Type B pancreatic cell (in vitro differentiated cells): ENCODE measurements at regions not wholly inside any gene's neighbourhood (a gene's known extent, or its start where the extent isn't known, plus 50 kb on each side); places are given as distances from the start of the nearest gene placed in this dataset.

Source experiments
- DNase-seq: peaks from one replicate; pipeline ENCODE4 v3.0.0; 2021; ENCODE audit warnings: mixed read lengths; ENCODE audit not compliant: unreplicated experiment; ENCODE audit errors: extremely low spot score
- H3K27ac Mint-ChIP-seq: 2 replicates; pipeline ENCODE4 v1.8.0; 2021; ENCODE audit warnings: mild to moderate bottlenecking, mixed read lengths
- H3K27me3 Mint-ChIP-seq: 2 replicates; pipeline ENCODE4 v1.8.0; 2021; ENCODE audit warnings: mixed read lengths
- H3K36me3 Mint-ChIP-seq: 2 replicates; pipeline ENCODE4 v1.8.0; 2021; ENCODE audit warnings: mixed read lengths
- H3K4me1 Mint-ChIP-seq: one replicate; pipeline ENCODE4 v1.8.0; 2021; ENCODE audit warnings: mixed read lengths; ENCODE audit not compliant: unreplicated experiment
- H3K4me3 Mint-ChIP-seq: 2 replicates; pipeline ENCODE4 v1.8.0; 2021; ENCODE audit warnings: mild to moderate bottlenecking, mixed read lengths
- H3K9me3 Mint-ChIP-seq: 2 replicates; pipeline ENCODE4 v1.8.0; 2021; ENCODE audit warnings: mixed read lengths
- CTCF ChIP-seq: fragments of 200-600 bp; sonication (generic); conservative IDR thresholded peaks from 2 replicates; pipeline ENCODE4 v1.5.0; 2021; ENCODE audit warnings: antibody characterized with exemption, mild to moderate bottlenecking

GRCh38 chr10:61173450-61173849 is 229.5 kb upstream of the RHOBTB1 start:
- Mint-ChIP-seq H3K27me3 (peaks cover 23% of the 10 kb centered on the region), H3K9me3 (no peaks in the 10 kb centered on the region), H3K4me3 (no peak overlapping the region), H3K4me1 (peaks cover 14% of the 10 kb centered on the region), H3K36me3 (no peaks in the 10 kb centered on the region), H3K27ac (no peak overlapping the region)
- DNase-seq, result no peak
- no peak for TF ChIP-seq CTCF

GRCh38 chr10:61172182-61172926 is 228.4 kb upstream of the RHOBTB1 start:
- Mint-ChIP-seq H3K27ac (no peak overlapping the region), H3K4me3 (no peak overlapping the region), H3K36me3 (no peaks in the 10 kb centered on the region), H3K27me3 (peaks cover 16% of the 10 kb centered on the region), H3K4me1 (peaks cover 14% of the 10 kb centered on the region), H3K9me3 (no peaks in the 10 kb centered on the region)
- no peak for TF ChIP-seq CTCF
- DNase-seq, result no peak

- H3K4me3 Mint-ChIP-seq, result no peak overlapping the region
- peaks cover 12% of the 10 kb centered on the region for H3K27me3 Mint-ChIP-seq
- DNase-seq, result no peak
- TF ChIP-seq CTCF, result no peak
- no peaks in the 10 kb centered on the region for H3K36me3 Mint-ChIP-seq
- no peaks in the 10 kb centered on the region for H3K9me3 Mint-ChIP-seq
- H3K27ac Mint-ChIP-seq, result no peak overlapping the region
- peaks cover 10% of the 10 kb centered on the region for H3K4me1 Mint-ChIP-seq
These were observed 226.6 kb upstream of the RHOBTB1 start for GRCh38 chr10:61170594-61170993.

- Mint-ChIP-seq H3K27me3 (peaks cover 12% of the 10 kb centered on the region), H3K9me3 (no peaks in the 10 kb centered on the region), H3K27ac (no peak overlapping the region), H3K4me1 (no peaks in the 10 kb centered on the region), H3K4me3 (no peak overlapping the region), H3K36me3 (no peaks in the 10 kb centered on the region)
- TF ChIP-seq CTCF, result no peak
- DNase-seq, result no peak
These were observed 225.3 kb upstream of the RHOBTB1 start for GRCh38 chr10:61169294-61169693.

- no peak for TF ChIP-seq CTCF
- H3K4me3 Mint-ChIP-seq, result no peak overlapping the region
- H3K9me3 Mint-ChIP-seq, result peaks cover 5% of the 10 kb centered on the region
- no peaks in the 10 kb centered on the region for H3K36me3 Mint-ChIP-seq
- peaks cover 5% of the 10 kb centered on the region for H3K4me1 Mint-ChIP-seq
- H3K27ac Mint-ChIP-seq, result no peak overlapping the region
- H3K27me3 Mint-ChIP-seq, result peaks cover 5% of the 10 kb centered on the region
- no peak for DNase-seq
These were observed 222.5 kb upstream of the RHOBTB1 start for GRCh38 chr10:61166489-61166888.
